HG03520 (cell line): ENCODE measurements at regions not wholly inside any gene's neighbourhood (a gene's known extent, or its start where the extent isn't known, plus 50 kb on each side); places are given as distances from the start of the nearest gene placed in this dataset.
"Not testable (repeated sequence)": the region's sequence is repeated elsewhere in the genome, so short reads cannot be mapped to it uniquely, and the experiment has no call there.

Experiments
- ATAC-seq: cut with Tn5 transposase; IDR thresholded peaks from one replicate; pipeline ENCODE4 v1.9.1; 2021; ENCODE audit warnings: mild to moderate bottlenecking, moderate library complexity; ENCODE audit not compliant: unreplicated experiment

- ATAC-seq: no peak
Measured at GRCh38 chr12:59056966-59057365, 136.7 kb upstream of the LRIG3 start.

- peak; percentile 85 for ATAC-seq
Measured at GRCh38 chr12:59055204-59055860, 135.0 kb upstream of the LRIG3 start.

GRCh38 chr12:59053266-59053899 lies 133.1 kb upstream of the LRIG3 start:
- not testable (repeated sequence) for ATAC-seq

- ATAC-seq: no peak
Measured at GRCh38 chr12:59046763-59047534, 126.6 kb upstream of the LRIG3 start.

GRCh38 chr12:59044791-59045190 lies 124.5 kb upstream of the LRIG3 start:
- no peak for ATAC-seq

GRCh38 chr12:59041241-59042121 lies 121.2 kb upstream of the LRIG3 start:
- no peak for ATAC-seq

GRCh38 chr12:59040656-59041055 lies 120.4 kb upstream of the LRIG3 start:
- no peak for ATAC-seq

- no peak for ATAC-seq
Measured at GRCh38 chr12:59040043-59040442, 119.7 kb upstream of the LRIG3 start.

- no peak for ATAC-seq
Measured at GRCh38 chr12:59039005-59039404, 118.7 kb upstream of the LRIG3 start.

- ATAC-seq: no peak
Measured at GRCh38 chr12:59036973-59037762, 116.9 kb upstream of the LRIG3 start.

GRCh38 chr12:59036347-59036746 lies 116.0 kb upstream of the LRIG3 start:
- no peak for ATAC-seq

- ATAC-seq: no peak
Measured at GRCh38 chr12:59031313-59031712, 111.0 kb upstream of the LRIG3 start.

- ATAC-seq: no peak
Measured at GRCh38 chr12:59030415-59030814, 110.1 kb upstream of the LRIG3 start.

GRCh38 chr12:59027199-59027598 lies 106.9 kb upstream of the LRIG3 start:
- no peak for ATAC-seq

- ATAC-seq: no peak
Measured at GRCh38 chr12:59023861-59024424, 103.6 kb upstream of the LRIG3 start.

- no peak for ATAC-seq
Measured at GRCh38 chr12:59020073-59020946, 100.0 kb upstream of the LRIG3 start.

- no peak for ATAC-seq
Measured at GRCh38 chr12:59014885-59015284, 94.6 kb upstream of the LRIG3 start.

GRCh38 chr12:59010941-59011340 lies 90.6 kb upstream of the LRIG3 start:
- ATAC-seq: no peak

- ATAC-seq: no peak
Measured at GRCh38 chr12:59010118-59010517, 89.8 kb upstream of the LRIG3 start.
